Uterus (tissue), 3 donors: ENCODE measurements at regions not wholly inside any gene's neighbourhood (a gene's known extent, or its start where the extent isn't known, plus 50 kb on each side); places are given as distances from the start of the nearest gene placed in this dataset.

ENCODE experiments used
- DNase-seq, 2 donors: peaks; one replicate each; pipeline ENCODE4 v3.0.0-alpha.2; 2019 to 2020
- H3K27ac ChIP-seq, 2 donors: fragments of 200-600 bp; sonication (generic); 1 replicate in 1 of 2; 2 replicates in 1 of 2; pipeline ENCODE4 v1.5.1; 2016 to 2018
- H3K27me3 ChIP-seq, 2 donors: fragments of 200-600 bp; sonication (generic); one replicate each; pipeline ENCODE4 v1.5.1; 2018 to 2019; ENCODE audit warnings: control low read depth in 1 of 2
- H3K36me3 ChIP-seq, 2 donors: fragments of 200-600 bp; sonication (generic); one replicate each; pipeline ENCODE4 v1.5.1; 2019; ENCODE audit warnings: control low read depth in 1 of 2
- H3K4me1 ChIP-seq, 2 donors: fragments of 200-600 bp; sonication (generic); one replicate each; pipeline ENCODE4 v1.5.1; 2018 to 2019; ENCODE audit warnings: control low read depth in 1 of 2
- H3K4me3 ChIP-seq, 2 donors: fragments of 200-600 bp; sonication (generic); 1 replicate in 1 of 2; 2 replicates in 1 of 2; pipeline ENCODE4 v1.5.1; 2018 to 2019; ENCODE audit warnings: mild to moderate bottlenecking in 1 of 2
- H3K9me3 ChIP-seq, 2 donors: fragments of 200-600 bp; sonication (generic); one replicate each; pipeline ENCODE4 v1.5.1; 2019; ENCODE audit warnings: control low read depth in 1 of 2
- POLR2A ChIP-seq, 2 donors: fragments of 450-650 bp; IDR thresholded peaks; one replicate each; pipeline ENCODE4 v1.6.1; 2016; ENCODE audit warnings: antibody characterized with exemption in 2 of 2, mild to moderate bottlenecking in 1 of 2, moderate library complexity in 1 of 2
- intact Hi-C: fragments of 100-400 bp; cut with DNase I; formaldehyde crosslinking; loops from one replicate; pipeline ENCODE4 v1.15.1; 2023; ENCODE audit warnings: low total_unique reads
- TF ChIP-seq, protein P1 (sequence below), 4 experiments: fragments of 200-600 bp in 2 of 4; fragments of 450-650 bp in 2 of 4; sonication (generic) in 2 of 4; IDR thresholded peaks; one replicate each; pipeline ENCODE4 v1.5.1; 2016 to 2019; ENCODE audit warnings: antibody characterized with exemption in 4 of 4, mild to moderate bottlenecking in 2 of 4, moderate library complexity in 1 of 4
- donor health status: DM: yes; HTN: yes; CAD: no.

DNA sequence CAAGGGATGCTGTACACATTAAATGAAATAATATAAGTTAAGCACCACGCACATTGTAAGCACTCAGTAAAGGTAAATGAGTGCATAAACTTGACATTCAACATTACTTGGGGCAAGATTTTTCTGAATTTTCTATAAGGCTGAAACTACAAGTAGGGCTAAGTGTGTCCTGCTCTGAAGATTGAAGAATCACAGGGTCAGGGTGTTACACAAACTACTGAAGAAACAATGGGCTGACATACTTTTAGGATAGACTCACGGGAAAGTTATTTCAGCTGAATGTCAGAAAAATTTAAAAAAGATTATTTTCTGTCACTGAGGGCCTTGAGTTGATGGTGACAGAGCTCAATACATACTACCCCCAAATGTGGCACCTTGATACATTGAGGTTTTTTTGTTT lies 644.2 kb upstream of the PLXNA2 start:
- no peak for DNase-seq
- Histone ChIP-seq H3K9me3 (no peaks in the 10 kb centered on the region), H3K27me3 (no peaks in the 10 kb centered on the region), H3K4me1 (no peaks in the 10 kb centered on the region), H3K27ac (no peak overlapping the region), H3K36me3 (no peaks in the 10 kb centered on the region), H3K4me3 (no peak overlapping the region)
- TF ChIP-seq, protein P1, sequence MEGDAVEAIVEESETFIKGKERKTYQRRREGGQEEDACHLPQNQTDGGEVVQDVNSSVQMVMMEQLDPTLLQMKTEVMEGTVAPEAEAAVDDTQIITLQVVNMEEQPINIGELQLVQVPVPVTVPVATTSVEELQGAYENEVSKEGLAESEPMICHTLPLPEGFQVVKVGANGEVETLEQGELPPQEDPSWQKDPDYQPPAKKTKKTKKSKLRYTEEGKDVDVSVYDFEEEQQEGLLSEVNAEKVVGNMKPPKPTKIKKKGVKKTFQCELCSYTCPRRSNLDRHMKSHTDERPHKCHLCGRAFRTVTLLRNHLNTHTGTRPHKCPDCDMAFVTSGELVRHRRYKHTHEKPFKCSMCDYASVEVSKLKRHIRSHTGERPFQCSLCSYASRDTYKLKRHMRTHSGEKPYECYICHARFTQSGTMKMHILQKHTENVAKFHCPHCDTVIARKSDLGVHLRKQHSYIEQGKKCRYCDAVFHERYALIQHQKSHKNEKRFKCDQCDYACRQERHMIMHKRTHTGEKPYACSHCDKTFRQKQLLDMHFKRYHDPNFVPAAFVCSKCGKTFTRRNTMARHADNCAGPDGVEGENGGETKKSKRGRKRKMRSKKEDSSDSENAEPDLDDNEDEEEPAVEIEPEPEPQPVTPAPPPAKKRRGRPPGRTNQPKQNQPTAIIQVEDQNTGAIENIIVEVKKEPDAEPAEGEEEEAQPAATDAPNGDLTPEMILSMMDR (IDR thresholded peaks at IDR 0.05), result no peak
- no peak for TF ChIP-seq POLR2A (IDR thresholded peaks at IDR 0.05)
- intact Hi-C loops, result no loop called here

DNA sequence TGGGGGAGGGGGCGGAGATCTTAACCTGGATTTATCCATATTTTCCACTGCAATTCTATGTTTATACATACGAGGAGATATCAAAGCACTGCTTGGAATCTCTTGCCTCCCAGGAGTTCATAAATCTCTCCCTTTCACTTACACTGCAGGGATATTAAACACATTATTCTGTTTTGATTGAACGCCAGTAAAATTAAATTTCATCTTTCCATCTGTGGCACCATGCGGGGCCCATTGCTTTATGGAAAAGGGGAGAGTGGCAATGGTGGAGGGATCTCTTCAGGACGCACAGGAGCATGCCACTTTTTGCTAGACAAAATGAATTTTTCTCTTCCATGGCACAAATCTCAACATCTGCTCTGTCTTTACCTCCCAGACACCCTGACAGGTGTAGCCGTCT lies 648.0 kb upstream of the PLXNA2 start:
- Histone ChIP-seq H3K27me3 (no peaks in the 10 kb centered on the region), H3K4me3 (no peak overlapping the region), H3K27ac (no peak overlapping the region), H3K36me3 (no peaks in the 10 kb centered on the region), H3K4me1 (no peaks in the 10 kb centered on the region), H3K9me3 (no peaks in the 10 kb centered on the region)
- intact Hi-C loops, result no loop called here
- DNase-seq, result no peak
- TF ChIP-seq, protein P1 (IDR thresholded peaks at IDR 0.05), result no peak

DNA sequence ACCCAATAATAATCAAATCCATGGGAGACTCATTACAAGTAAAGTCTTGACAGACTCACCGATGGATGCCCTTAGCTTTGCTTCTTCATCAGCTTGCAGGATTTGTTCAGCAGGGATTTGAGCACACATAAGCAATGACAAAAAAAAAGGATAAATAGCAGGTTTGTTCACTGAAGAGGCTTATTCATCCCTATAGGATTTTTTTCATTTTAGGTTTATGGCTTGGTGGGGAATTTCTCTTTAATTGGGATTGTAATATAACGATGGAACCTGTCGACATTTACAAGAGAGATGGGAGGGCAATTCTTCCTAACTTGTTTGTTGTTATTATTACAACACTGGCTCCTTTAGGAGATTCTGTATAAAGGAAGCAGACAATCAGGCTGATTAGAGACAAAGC lies 649.1 kb upstream of the PLXNA2 start:
- intact Hi-C loops, result no loop called here
- no peak for TF ChIP-seq POLR2A (IDR thresholded peaks at IDR 0.05)
- TF ChIP-seq, protein P1 (IDR thresholded peaks at IDR 0.05), result no peak
- Histone ChIP-seq H3K4me3 (no peak overlapping the region), H3K36me3 (no peaks in the 10 kb centered on the region), H3K27ac (no peak overlapping the region), H3K9me3 (no peaks in the 10 kb centered on the region), H3K27me3 (no peaks in the 10 kb centered on the region), H3K4me1 (no peaks in the 10 kb centered on the region)
- no peak for DNase-seq

DNA sequence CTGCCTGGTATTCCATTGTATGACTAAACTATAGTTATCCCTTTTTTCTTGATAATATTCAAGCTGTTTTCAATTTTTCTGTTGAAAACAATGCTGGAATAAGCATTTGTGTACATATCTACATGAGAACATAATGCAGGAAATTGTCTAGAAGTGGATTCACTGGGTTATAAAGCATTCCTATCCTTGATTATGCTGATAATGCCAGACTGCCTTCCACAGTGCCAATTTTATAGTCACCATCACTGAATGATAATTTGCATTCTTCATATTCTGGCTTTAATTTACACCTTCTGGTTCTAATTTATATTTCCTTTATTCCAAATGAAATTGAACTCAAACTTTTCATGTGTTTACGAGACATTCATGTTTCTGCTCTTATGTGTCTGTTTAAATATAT lies 651.0 kb upstream of the PLXNA2 start:
- no peaks in the 10 kb centered on the region for H3K27me3 ChIP-seq
- TF ChIP-seq, protein P1 (IDR thresholded peaks at IDR 0.05), result no peak
- TF ChIP-seq POLR2A (IDR thresholded peaks at IDR 0.05), result no peak
- no peaks in the 10 kb centered on the region for H3K36me3 ChIP-seq
- intact Hi-C loops, result no loop called here
- no peak for DNase-seq
- no peak overlapping the region for H3K4me3 ChIP-seq
- H3K4me1 ChIP-seq, result no peaks in the 10 kb centered on the region
- no peak overlapping the region for H3K27ac ChIP-seq
- H3K9me3 ChIP-seq, result no peaks in the 10 kb centered on the region

DNA sequence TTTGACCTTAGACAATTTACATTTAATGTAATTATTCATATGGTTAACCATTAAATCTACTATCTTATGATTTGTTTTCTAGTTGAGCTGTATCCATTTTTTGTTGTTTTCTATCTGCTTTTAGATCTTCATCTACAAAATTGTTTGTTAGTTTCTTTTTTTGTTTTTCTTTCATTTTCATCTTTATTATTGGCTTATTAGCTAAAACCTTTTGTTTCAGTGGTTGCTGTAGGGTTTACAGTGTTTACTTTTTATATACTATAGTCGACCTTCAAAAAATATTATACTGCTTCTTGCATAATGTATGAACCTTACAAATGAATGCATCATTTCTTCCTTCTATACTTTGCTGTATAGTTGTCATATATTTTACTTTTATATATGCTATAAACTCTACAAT lies 651.6 kb upstream of the PLXNA2 start:
- Histone ChIP-seq H3K27me3 (no peaks in the 10 kb centered on the region), H3K27ac (no peak overlapping the region), H3K9me3 (no peaks in the 10 kb centered on the region), H3K4me3 (no peak overlapping the region), H3K4me1 (no peaks in the 10 kb centered on the region), H3K36me3 (no peaks in the 10 kb centered on the region)
- TF ChIP-seq POLR2A (IDR thresholded peaks at IDR 0.05), result no peak
- TF ChIP-seq, protein P1 (IDR thresholded peaks at IDR 0.05), result no peak
- no peak for DNase-seq
- intact Hi-C loops, result no loop called here
